Activated gamma-delta T cell treated with Interleukin-2 at 50 U/mL for 16 hours (primary cell): ENCODE measurements at regions not wholly inside any gene's neighbourhood (a gene's known extent, or its start where the extent isn't known, plus 50 kb on each side); places are given as distances from the start of the nearest gene placed in this dataset.

Experiments
- DNase-seq: peaks from one replicate; pipeline ENCODE4 v3.0.0-alpha.2; 2020

DNA sequence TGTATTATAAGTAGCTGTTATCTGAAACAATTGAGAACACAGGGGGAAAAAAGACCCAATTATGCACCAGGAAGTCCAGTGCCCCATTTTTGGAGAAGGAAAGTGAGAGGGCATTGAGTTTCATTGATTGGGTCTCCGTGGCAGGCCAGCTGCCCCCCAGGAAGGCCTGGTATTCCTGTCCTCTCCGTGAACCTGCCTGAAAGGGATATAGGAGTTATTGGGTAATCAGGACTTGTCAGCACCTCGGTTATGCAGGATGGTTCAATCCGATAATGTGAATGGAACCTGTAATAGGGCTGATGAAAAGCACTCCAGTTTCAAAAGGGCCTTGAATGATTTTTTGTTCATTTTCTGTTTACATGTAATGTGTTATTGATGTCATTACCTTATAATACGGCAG, 122.0 kb upstream of the RARB start:
- no peak for DNase-seq

DNA sequence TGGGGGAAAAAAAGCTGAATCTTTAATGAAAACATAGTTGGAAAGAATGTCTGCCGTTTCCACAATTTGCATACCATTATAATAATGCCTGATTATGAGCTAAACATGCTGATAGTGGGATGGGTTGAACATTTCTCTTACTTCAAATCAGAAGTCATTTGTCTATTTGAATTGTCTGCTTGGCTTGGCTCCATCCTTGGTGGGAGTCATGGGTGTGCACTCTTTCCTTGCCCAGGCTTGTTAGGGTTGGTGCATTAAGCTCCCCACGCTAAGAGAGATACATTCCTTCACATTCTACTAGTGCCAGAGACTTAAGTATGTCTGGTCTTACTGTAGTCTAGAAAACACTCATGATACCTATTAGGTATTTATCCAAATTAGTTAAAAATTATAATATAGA, 121.4 kb upstream of the RARB start:
- DNase-seq: no peak

DNA sequence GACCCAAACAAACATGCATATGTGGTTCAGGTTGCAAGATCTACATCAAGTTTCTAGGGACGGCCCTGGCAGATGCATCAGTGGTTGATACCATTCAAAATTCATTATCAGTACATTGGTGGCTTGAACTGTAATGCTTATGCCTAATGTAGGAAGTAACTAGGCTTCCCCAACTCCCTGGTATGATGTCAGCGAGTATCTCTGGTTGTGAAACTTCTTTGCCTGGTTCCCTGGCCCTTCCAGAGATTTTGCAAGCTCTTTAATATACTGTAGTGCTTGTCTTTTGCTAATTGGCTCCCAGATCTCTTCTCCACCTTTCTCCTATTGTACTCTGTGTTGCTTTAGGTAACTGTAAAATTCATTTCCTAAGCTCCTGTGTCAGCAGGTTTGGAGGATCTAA, 114.8 kb upstream of the RARB start:
- DNase-seq: no peak

DNA sequence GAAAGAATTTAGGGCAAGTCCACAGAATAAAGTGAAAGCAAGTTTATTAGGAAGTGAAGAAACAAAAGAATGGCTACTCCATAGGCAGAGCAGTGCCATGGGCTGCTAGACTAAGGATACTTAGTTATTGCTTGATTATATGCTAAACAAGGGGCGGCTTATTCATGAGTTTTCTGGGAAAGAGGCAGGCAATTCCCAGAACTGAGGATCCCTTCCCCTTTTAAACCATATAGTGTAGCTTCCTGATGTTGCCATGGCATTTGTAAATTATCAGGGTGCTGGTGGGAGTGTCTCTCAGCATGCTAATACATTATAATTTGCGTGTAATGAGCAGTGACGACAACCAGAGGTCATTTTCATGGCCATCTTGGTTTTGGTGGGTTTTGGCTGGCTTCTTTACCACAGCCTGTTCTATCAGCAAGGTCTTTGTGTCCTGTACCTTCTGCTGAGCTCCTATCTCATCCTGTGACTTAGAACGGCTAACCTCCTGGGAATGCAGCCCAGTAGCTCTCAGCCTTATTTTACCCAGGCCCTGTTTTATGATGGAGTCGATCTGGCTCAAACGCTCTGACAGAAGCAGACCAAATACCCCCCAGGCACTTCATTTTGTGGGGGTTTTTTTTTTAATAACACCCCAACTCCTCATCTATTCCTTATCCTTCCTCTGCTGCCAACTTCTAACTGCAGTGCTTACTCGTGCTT, 103.0 kb upstream of the RARB start:
- no peak for DNase-seq

DNA sequence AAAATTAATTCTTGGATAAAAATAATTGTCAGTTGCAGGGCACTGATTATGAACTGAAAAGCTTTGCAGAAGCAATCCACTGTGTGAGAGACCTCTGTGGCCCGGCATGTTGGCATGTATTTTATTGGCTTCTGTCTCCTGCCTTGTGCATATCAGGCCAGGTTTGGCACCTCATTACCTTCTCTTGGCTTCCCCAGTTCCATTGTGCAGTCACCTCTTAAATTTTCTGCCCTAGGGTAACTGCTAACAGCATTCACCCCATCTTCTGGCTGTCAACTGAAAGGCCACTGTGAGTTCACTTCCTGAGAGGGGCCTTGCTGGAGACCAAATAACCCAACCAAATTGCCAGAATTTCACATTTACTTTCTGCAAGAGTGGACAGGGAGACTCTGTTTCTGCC, 92.7 kb upstream of the RARB start:
- no peak for DNase-seq

DNA sequence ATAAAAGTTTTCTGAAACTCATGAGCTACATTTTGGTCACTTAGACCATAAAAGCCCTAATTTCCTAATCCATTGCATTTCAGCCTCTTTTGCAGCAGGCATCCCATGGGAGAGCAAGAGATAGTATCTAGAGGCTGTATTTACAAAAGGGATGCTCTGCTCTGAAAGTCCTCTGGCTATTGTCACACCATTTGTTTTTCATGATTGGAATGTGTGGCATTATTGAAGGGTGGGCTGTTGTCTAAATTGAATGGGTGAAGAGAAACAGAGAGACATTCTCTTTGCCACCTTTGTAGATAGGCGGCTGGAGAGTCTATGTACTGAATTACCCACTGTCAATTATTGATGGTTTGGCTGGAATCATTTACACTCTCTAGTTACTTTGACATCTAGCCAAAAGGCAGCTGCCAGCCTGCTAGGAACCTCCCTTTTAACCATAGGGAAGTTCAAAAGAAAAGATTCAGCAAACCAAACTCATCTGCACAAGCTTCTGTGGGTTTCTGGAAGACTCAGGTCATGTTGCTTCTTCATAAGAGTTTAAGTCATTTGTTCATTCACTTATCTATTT, 89.8 kb upstream of the RARB start:
- DNase-seq: no peak

DNA sequence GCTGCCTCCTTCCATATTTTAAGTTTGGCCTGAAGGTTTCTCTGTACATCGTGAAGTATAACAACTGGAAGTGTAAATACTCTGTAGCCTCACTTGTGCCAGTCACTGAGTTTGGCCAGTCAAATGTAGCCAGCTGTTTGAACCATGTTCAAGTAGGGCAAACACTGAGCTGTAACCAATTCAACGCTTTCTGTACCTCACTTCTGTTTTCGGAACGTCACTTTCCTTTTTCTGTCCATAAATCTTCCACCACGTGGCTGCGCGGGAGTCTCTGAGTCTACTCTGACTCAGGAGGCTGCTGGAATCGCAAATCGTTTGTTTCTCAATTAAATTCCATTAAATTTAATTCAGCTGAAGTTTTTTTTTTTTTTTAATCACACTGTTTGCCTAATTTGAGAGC, 88.8 kb upstream of the RARB start:
- DNase-seq: no peak

DNA sequence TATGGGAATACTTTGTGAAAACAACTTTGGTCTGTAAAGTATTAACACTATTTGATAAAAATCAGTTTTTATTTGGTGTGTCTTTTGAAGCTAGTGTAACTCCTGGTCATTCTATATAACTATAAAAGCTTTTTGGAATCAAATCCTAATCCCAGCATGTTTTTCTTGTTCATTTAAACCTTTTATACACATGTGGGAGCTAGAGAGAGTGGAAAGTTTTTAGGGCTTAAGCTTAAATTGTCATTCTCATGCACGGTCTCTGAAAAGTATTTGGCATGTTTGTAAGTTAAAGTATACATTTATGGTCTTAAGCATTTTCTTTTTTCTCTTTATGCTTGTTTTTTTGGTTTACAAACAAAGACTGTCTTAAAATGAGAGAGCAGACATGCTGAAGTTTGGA, 83.4 kb upstream of the RARB start:
- DNase-seq: no peak

DNA sequence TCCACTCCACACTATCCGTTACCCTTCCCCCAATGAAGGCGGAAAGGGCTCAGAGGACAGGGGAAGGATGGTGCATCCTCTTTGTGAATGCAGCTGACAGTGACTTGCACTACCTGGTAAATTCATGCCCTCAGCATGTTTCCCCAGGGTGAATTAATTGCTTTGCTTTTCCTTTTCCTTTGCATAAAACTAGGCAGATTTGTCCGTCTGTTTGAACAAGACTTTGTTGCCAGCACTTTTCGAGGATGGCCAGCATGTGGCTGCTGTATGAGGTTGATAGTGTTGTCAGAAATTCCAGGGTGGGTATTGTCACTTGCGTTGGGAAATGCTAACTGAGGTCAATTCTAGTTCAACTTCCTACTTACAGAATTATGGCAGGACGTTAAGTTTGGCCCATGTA, 79.0 kb upstream of the RARB start:
- DNase-seq: no peak

DNA sequence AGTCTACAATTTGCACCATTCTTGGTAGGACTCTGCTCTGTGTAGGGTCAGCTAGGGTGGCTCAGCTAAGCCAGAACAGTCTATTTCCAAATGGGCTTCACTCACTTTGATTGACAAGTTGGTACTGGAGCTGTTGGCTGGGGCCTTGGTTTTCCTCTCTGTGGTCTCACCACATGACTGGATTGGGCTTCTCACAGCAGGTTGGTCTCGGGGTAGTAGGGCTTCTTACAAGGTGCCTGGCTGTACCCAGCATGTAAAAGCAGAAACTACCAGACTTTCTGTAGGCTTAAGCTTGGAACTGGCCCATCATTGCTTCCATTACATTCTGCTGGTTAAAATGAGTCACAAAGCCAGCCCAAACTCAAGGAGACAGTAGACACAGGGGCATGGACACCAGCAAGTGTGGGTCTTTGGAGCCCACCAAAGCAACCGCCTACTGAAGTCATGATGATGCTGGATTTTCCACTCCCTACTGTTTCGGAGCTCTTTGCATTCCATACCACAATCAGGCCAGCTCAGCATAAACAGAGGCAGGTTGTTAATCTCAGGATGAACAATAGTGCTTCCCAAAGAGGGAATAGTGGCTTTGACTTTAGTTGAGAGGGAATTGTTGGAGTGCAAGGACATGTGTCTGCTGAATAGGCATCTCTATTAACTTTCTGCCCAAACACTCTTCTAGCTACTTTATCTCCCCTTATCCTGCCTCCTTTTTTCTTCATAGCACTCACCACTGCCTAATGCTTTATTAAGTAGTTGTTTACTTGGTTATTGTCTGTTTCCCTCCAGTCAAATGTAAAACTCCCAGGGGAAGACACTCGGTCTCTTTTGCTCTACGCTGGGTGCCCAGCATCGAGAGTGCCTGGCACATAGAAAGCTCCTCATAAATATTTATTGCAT, 78.0 kb upstream of the RARB start:
- DNase-seq: no peak

DNA sequence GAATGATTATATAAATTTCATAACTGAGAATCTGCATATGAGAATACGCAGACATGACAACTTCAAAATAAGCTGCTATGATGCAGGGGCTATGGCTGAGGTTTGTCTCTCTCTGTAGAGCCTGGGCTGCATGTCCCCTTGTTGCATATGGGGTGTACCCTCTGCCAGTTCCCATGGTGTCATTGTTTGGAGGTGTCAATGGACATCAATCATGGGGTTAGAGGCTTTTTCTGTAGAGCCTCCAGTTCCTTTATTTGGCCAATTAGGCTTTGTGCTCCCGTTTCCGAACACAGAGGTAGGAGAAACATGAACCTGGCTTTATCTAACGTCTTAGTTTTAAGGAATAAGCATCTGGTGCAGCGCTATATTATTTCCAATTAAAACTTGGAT, 77.3 kb upstream of the RARB start:
- DNase-seq: no peak

DNA sequence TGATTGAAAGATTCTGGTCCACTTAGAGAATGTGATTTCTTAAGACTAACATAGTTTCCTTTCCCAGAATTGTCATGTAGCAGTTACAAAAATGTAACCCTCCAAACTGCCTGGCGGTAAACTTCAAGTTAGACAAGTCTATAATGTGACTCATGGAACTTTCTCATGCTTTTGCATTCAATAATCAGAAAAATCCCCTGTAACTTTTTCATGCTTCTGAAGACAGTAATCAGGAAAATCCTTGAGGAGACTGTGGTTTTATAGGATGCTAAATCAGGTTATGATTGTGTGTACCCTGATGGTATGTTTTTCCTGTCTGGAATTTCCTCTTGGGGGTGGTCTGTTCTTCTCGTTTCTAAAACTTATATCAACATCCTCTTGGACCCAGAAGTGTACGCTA, 74.0 kb upstream of the RARB start:
- DNase-seq: no peak

DNA sequence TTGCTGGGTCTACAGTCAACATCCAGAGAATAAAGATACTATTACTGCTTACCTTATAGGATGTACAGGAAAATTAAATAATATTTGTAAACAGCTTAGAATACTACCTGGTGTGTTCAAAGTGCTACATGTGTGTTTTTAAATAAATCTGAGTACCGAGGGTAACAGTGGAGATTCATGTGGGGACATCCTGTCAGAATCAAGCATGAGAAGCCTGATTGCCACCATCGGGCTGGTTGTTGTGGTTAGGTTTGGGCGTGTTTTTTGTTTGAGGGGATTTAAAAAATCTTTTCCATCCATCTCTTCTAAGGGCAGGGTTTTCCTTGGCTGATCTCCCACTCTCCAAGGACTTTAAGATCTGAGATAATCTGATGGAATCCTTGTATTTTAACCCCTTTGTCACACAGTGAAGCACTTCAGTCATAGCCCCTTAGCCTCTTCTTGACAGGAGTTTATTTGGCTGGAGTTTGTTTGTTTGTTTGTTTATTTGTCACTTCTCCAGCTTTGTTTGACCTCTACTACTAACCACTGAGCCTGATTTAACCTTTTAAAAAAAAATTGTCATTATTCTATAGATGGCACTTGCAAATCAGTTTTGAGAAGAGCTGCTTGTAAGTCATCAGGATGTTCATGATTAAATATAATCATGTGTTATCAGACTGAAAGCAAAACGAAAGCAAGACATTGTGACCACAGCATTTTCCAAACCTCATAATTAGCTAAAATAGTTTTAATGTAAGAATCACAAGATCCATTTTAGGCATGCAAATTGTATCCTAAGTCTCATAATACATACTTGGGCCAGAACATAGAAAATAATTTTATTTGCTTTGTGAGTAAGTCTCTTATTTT, 72.8 kb upstream of the RARB start:
- no peak for DNase-seq

DNA sequence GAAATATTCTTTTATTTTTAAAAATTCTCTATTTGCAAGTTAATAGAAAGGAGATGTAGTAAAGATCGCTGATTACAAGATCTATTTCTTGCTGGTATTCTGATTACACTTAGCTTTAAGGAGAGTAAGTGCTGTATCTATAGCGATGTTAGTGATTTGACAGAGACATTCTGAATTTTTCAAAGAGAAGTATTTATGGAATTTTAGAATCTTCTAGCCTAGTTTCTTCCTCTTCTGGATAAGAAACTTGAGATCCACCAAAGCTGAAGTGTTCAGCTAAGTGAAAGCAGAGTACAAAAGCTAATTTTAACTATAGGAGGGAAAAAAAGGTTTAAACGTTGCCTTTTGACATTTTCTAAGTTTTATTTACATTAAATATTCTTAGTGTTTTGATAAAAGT, 72.1 kb upstream of the RARB start:
- no peak for DNase-seq

DNA sequence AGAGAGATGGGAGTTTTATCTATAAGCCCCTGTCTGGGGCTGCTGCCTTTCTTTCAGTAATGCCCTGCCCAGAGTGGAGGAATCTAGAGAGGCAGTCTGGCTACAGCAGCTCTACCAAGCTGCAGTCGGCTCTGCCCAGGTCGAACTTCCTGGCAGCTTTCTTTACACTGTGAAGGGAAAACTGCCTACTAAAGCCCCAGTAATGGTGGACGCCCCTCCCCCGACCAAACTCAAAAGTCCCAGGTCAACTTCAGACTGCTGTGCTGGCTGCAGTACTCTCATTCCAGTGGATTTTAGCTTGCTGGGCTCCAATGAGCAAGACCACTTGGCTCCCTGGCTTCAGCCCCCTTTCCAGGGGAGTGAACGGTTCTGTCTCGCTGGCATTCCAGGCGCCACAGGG, 65.9 kb upstream of the RARB start:
- DNase-seq: no peak

DNA sequence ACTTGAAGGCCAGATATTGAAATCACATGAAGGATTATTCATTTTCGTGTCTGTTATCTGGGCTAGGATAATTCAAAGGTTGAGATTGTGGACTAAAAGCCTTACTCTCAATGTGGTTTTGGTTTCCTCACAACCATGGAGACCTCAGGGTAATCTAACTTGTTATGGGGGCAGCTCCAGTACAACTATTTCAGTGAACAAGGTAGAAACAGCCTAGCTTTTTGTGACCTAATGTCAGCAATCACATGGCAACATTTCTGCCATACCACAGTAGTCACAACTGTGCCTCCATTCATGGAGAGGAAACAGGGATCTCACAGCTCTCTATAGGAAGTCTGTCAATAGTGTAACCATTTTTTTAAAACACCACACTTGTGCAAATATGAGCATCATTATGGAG, 62.4 kb upstream of the RARB start:
- DNase-seq: no peak

DNA sequence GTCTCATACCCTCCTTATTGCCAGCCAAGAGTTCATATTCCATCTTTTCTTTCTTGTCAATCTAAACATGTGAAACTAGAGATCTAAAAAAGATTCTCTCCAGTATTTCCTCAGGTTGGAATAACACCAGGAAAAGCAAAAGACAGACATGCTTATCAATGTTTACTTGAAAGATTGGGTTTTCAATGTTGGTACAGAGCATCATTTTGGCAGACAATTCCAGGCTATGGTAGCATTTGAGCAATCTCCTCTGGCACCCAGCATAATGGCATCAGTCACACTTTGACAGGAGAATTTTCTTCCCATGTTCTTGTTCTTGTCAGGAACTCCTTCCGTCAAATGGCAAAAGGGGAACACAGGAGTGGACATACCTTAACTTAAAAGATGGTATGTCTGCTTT, 61.0 kb upstream of the RARB start:
- no peak for DNase-seq

DNA sequence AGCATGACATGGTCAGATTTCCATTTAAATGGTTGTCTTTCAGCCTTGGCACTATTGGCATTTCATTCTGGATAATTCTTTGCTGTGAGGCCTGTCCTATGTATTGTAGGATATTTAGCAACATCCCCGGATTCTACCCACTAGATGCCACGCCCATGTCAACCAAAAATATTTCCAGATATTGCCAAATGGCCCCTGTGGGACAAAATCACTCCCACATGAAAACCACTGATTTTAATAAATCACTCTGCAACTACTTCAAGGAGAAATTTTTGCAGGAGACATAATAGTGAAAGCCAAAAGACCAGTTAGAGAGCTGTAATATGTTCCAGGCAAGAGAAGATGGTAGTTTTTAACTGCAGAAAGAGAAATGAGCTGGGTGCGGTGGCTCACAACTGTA, 55.9 kb upstream of the RARB start:
- no peak for DNase-seq

DNA sequence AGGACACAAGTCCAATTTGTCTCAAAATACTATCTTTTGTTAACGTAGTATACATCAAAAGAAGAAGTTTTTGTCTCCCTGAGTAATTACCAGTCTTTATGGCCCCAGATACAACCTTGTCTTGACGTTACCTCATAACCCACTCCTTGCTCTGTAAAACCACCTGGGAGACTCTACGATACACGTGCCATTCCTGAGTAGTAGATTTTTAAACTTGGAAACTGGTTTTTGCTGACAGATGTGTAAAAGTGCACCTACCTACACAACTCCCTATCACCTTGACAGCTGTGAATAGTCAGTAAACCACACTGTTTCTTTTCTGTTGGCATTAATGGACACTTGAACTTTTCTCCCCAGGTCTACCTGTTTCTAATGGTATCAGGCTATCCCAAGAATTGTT, 51.7 kb upstream of the RARB start:
- no peak for DNase-seq

DNA sequence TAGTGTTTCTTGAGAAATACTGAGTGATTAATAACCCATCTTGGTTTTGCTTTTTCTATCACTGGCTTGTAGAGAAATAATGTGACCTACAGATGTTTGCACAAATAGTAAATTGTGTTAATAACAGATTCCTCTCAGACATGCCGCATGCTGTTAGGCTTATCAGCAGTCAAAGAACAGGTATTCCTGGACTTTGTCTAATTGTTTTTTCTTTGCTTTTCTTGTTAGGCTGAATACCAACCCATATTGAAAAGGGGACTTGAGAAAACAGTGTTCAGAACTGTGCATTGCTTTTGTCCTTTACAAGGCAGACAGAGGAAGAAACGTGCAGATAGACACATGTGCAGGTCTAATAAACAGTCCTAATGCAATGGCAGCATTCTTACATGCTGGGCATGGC, 51.0 kb upstream of the RARB start:
- DNase-seq: no peak
